ENCODE measurements at regions not wholly inside any gene's neighbourhood (a gene's known extent, or its start where the extent isn't known, plus 50 kb on each side); places are given as distances from the start of the nearest gene placed in this dataset.

GRCh38 chr10:9602998-9603397 lies 1414.7 kb upstream of the CELF2 start:
- TF ChIP-seq CTCF (IDR thresholded peaks at IDR 0.05; ENCODE audit: insufficient read depth, low read length) = no peak
- no peak for TF ChIP-seq POLR2AphosphoS5 (IDR thresholded peaks at IDR 0.05; ENCODE audit: low read depth)

Data from HL-60 (cell line).